ENCODE measurements at regions not wholly inside any gene's neighbourhood (a gene's known extent, or its start where the extent isn't known, plus 50 kb on each side); places are given as distances from the start of the nearest gene placed in this dataset.
"Not testable (repeated sequence)": the region's sequence is repeated elsewhere in the genome, so short reads cannot be mapped to it uniquely, and the experiment has no call there.

GRCh38 chr1:101431956-101432510 is 195.2 kb downstream of the S1PR1 start:
- DNase-seq: no peak

- DNase-seq: no peak
Observed at GRCh38 chr1:101435831-101436511, 199.2 kb downstream of the S1PR1 start.

- no peak for DNase-seq
Observed at GRCh38 chr1:101437800-101438199, 201.0 kb downstream of the S1PR1 start.

- DNase-seq: no peak
Observed at GRCh38 chr1:101438359-101438758, 201.5 kb downstream of the S1PR1 start.

DNA sequence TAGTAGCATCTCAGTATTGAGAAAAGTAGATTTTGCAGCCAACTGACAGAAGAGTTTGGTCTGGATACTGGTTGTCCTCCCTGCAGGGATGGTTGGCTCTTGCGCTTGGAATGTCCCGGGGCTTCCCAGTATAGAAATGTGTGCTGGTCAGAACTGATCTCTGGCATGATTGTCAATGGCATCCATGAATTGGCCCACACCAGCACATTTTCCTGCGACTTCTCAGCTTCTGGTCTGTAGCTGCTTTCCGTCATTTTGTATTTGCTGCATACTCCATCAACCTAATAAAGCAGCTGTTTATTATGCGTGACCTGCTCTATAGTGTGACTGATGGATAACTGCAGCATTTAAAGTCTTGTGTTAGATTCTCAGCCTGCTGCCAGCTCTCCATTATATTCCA is 203.7 kb downstream of the S1PR1 start:
- DNase-seq: no peak

GRCh38 chr1:101444381-101444780 is 207.6 kb downstream of the S1PR1 start:
- no peak for DNase-seq

GRCh38 chr1:101444873-101445618 is 208.2 kb downstream of the S1PR1 start:
- DNase-seq: no peak

- DNase-seq: no peak
Observed at GRCh38 chr1:101448018-101448417, 211.2 kb downstream of the S1PR1 start.

DNA sequence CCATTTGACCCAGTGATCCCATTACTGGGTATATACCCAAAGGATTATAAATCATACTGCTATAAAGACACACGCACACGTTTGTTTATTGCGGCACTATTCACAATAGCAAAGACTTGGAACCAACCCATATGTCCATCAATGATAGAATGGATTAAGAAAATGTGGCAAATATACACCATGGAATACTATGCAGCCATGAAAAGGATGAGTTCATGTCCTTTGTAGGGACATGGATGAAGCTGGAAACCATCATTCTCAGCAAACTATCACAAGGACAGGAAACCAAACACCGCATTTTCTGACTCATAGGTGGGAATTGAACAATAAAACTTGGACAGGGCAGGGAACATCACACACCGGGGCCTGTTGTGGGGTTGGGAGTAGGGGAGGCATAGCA is 213.9 kb downstream of the S1PR1 start:
- not testable (repeated sequence) for DNase-seq

- no peak for DNase-seq
Observed at GRCh38 chr1:101451888-101452287, 215.1 kb downstream of the S1PR1 start.

DNA sequence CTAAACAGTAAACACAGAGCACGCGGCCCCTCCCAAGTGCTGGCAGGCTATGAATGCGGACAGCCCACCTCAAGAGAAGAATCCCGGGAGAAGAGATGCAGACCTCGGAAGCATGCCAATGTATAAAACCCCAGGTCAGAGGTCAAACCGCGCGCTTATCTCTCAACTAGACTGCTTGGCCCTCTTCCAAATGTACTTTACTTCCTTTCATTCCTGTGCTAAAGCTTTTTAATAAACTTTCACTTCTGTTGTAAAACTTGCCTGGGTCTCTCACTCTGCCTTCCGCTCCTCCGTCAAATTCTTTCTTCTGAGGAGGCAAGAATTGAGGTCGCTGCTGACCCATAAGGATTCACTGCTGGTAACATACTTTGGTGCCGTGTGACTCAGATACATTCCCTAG is 216.0 kb downstream of the S1PR1 start:
- no peak for DNase-seq

DNA sequence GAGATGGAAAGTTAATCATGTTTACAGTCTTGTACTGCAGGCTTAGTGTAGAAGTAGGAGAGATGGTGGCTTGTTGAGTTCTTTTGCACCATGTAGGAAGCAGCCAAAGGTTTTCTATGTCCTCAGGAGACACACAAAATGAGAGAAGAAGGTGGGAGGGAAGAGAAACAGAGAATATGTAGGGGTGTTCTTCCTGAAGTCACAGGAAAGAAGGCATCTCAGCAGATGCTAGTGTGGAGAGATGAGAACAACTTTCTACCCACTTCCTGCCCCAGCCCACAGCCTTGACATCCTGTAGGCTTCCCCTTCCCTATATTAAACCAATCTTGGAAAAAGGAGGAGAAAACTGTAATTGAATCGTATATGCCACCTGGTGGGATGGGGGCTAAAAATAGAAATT is 217.0 kb downstream of the S1PR1 start:
- no peak for DNase-seq

GRCh38 chr1:101455166-101455565 is 218.3 kb downstream of the S1PR1 start:
- no peak for DNase-seq

DNA sequence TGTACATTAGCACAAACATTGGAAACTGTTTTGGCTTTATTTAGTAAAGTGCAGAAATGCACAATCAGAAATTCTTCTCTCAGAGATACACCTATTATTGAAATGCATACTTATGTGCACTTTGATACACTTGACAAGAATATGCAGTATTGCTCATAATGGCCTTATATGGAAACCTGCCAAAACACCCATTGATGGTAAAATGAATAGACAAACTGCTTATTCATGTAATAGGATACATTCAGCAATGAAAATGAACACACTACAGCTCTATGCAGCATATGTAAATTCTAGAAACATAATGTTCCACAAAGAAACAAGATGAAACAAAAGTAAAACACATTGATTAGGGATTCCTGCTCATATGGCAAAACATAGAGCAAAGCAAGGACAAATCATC is 223.9 kb downstream of the S1PR1 start:
- no peak for DNase-seq

- DNase-seq: no peak
Observed at GRCh38 chr1:101463195-101463594, 226.4 kb downstream of the S1PR1 start.

GRCh38 chr1:101465941-101466340 is 229.1 kb downstream of the S1PR1 start:
- DNase-seq: no peak

- no peak for DNase-seq
Observed at GRCh38 chr1:101474039-101474665, 237.3 kb downstream of the S1PR1 start.

GRCh38 chr1:101476541-101476940 is 239.7 kb downstream of the S1PR1 start:
- DNase-seq: no peak

DNA sequence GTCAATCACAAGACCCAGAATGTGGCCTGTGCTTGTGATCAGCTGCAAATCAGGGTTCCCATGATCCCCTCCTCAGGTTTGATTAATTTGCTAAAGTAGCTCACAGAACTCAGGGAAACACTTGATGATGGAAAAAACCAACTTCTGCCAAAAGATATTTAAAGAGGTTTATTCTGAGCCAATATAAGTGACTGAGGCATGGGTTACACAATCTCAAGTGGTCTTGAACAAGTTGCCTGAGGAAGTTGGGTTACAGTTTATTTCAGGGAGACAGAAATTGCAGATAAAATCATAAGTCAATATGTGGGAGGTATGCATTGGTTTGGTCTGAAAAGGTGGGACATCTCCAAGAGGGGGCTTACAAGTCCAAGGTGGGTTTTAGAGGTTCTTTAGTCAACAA is 243.1 kb downstream of the S1PR1 start:
- no peak for DNase-seq

DNA sequence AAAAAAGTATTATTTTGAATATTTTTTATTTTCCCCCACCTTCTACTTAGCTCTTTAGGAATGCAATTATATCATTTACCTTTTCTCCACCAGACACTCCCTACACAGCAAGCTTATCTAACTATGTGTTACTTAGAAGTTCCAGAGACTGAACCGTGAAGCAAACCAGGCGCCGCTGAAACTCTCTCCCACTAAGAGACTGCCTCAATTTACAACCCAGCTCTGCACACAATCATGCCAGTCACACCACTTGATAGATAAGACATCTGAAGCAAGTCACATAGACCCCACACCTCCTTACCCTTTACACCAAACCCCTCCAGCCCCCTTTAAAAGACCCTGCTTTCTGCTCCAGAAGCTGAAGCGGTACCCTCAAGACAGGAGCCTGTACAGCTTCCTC is 245.5 kb downstream of the S1PR1 start:
- DNase-seq: no peak

DNA sequence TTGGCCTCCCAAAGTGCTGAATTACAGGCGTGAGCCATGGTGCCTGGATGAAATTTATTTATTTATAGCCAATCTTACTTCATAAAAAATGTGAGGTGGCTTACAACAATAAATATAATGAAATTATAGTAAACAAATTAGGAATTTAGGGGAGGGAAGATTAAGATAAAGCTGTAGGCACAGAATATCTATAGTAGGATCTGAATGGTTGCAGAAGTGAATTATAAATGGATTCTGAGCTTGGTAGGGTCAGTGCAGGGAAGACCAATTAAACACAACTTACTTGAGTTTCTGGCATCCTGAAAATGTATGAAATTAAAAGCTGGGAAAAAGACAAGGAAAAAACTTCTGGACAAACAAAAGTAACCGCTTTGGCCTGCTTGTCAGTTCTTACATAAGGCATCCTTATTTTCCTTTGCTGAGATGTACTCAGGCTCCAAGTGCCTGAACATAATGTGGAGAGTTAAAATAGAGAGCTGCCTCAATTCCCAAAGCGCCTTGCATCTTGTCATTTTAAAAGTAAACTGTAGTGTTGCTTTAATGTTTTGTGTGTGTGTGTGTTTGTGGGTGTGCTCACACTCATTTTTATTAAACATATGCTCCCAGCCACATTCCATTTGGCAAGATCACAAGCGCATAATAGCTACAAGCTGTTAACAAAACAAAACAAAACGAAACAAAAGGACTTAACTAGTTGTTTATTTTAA is 247.3 kb downstream of the S1PR1 start:
- no peak for DNase-seq

DNA sequence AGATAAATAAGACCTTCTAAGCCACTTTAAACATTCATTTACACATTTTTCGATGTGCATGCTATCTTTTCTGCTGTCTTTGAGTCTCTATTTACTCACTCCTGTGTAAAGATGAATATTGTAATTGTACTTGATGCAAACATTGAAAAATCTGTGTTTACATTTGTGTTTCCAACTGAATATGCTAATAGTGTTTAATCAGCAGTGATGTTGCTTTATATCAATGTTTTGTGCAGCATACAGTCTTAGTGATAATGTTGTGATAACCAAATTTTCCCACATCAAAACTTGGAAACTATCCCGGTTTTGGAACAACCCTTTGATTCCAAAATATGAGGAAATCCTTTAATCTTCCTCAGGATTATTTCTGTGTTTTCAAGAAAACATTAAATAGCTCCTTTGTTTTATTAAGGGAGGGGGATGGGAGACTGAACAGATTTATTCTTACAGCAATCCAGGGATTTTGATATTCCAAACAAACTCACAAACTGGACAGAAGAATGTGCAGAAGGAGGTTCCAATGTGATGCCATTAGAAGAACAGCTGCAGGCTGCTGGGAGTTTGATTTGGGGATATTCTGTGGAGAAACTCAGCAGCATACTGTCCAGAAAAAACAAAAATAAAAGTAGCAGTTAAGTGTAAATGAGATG is 248.0 kb downstream of the S1PR1 start:
- no peak for DNase-seq

DNA sequence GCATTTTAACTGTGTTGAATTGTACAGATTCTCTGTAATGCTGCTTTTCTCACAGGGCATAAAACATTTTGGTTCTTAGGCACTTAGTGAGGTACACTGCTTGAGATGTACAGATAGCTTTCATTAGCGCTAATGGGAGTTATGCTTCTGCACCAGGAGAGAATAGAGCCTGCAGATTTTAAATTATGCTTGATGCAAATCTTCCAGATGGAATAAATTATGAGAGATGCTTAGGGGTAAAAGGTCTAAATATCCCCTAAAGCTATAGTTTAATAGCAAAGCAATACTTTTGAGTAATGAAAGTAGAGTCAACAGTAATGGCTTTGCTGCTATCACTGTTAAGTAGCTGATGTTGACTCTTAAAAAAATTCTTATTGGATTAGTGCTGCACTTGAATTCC is 248.9 kb downstream of the S1PR1 start:
- DNase-seq: no peak

Data from NCI-H2171 (cell line).